GM18498 (cell line): ENCODE measurements at regions not wholly inside any gene's neighbourhood (a gene's known extent, or its start where the extent isn't known, plus 50 kb on each side); places are given as distances from the start of the nearest gene placed in this dataset.

ENCODE experiments used
- ATAC-seq: cut with Tn5 transposase; IDR thresholded peaks from one replicate; pipeline ENCODE4 v1.9.1; 2021; ENCODE audit warnings: mild to moderate bottlenecking, moderate library complexity; ENCODE audit not compliant: unreplicated experiment

DNA sequence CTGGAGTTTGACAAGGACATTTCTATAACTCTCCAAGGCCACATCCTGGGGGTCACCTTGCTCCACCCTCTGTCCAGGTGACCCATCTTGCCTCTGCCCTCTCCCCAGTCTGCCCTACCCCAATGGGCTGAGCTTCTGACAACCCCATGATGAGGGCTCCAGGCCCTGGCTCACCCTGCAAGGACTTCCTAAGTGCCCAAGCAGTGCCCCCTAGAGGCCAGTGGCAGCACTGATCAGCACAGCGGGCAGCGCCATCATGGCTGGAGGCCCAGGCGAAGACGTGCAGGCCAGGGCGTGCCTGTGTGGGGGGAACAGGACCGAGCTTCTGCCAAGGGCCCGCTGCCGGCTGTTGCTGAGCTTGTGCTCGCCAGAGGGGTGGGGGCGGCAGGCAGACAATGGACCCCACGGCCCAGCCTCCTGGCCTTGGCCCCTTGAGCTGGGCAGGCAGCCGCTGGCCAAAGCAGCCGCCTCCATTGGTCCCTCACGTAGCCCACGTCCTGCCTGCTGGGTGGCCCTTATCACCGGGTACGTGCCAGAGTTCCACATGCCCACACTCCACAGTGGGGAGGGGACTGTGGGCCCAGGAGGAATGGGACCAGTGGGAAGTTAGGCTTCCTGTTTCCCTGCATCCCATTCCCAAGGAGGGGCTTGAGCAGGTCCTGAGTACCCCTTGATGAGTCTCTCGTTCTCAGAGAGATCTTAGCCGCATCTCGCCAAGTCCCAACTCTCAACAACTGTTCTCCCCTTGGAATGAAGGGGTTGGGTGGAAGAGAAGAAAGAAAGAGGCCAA lies 64.3 kb downstream of the MRPL14 start:
- no peak for ATAC-seq

DNA sequence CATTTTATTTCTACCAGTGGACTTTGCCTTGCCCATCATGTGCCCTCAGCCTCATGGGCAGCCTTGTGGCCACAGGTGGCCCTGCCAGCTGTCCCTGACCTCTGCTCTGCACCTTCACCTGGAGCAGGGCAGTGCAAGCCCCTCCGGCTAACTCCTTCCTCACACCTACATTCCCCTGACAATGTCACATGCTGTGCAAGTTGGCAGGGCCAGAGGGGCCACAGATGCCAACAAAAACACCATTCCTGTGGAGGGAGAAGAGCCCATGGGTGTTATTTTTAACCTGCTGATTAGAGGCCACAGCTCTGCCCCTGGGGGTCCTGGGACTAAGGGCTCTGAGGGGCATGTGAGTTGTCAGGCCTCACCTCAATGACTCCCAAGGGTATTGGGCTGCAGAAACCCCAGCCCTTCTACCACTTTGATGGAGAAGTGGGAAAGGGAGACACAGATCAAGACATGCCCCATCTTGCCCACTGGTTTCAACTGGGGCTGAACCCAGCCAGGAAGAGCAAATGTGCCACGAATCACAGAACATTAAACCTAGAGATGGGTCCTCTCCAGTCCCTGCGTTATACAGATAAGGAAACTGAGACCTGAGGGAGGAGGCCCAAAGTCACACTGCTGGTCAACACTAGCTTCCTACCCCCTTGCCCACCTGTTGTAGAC lies 65.0 kb downstream of the MRPL14 start:
- no peak for ATAC-seq

DNA sequence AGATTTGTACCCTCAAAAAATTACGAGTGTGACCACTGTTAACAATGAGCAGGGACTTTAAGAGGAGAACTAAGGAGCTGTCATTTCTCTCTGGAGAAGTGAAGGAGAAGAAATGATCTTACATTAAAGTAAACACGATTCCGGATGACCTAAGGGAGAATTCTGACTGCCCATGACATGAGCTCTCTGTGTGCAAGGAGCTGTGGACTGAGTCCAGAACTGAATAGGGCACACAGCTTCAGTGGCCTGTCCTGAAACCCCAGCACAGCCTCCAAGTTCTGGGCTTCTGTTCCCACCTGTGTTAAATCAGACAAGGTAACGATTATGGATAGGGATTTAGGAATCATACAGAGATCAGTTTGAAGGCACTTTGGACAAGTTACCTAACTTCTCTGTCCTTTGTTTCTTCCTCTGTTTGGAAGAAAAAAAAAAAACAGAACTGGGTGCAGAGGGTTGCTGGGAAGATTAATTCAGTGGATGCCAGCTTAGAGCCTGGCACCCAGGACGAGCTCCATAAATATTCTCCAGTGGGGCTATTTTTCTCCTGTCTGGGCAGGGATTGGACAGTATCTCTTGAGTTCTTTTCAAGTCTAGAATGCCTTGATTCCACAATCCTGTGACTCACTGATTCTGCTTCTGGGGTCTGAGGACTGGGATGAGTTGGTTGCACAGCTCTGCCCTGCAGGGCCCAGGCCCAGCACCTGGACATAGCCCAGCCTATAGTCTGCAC lies 65.7 kb downstream of the MRPL14 start:
- ATAC-seq = no peak

DNA sequence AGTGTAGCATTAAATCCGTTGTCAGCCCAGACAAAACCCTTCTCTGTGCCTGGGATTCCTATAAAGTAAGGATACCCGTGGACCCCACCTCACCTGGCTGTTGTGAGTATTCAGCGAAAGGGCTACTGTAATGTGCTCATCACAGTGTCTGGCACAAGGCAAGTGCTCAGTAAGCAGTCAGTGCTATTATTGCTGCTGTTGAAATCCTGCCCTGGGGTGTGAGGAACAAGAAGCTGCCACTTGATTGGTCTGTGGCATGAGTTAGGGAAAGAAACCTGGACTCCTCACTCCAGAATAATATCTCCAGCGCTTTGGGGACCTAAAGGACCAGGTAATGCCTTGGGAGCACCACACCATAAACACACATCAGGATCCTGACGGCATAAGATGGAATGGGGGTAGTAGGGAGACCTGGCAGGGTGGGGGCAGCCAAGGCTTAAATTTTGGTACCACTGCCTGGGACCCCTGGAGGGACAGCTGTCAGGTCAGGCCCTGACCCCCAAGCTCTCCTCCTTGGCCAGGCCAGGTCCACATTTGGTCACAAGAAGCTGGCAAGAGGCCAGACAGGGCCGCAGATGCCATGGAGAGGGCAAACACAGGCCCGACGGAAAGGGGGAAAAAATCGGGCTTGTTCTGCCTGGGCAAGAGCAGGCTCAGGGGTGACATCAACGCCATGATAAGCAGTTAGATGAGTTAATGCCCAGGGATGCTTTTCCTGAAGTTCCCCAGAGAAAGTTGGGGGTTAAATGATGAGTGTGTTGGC lies 66.5 kb downstream of the MRPL14 start:
- ATAC-seq = no peak

DNA sequence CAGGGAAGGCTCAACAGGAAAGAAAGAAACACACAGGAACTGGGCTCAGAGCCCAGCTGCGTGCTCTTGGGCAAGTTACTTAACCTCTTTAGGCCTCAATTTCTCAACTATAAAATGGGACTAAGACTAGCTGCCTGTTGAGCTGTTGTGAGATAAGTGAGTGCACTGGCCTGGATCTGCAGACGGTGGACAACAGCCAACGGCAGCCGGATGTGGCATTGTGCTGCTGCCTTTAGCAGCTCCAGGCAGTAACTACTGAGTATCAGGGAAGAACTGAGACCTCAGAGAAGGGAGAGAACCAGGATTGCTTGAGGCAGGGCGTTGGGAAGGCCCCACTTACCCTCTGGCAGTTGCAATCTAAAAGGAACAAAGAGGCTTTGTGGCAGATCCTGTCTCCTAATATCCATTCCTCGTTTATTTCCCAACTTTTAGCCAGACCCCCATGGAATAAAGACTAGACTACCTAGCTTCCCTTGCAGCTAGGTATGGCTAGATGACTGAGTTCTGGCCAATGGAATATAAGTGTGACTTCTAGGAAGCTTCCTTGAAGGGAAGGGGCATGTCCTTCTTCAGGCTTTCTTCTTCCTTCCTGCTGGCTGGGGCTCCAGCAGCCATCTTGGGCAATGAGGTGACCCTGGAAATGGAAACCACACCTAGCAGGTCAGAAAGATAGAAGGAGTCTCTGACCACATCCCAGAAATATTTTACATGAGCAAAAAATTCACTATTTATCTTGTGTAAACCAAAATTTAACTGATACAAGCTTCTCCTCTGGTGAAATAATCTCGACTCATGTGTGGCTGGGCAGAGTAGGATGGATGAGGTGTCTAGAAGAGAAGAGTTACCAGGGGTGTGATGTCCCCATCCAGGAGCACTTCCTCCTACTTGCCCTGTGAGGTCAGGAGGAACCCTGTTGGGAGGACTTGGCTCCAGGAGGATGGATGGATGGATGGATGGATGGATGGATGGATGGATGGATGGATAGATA lies 67.6 kb downstream of the MRPL14 start:
- no peak for ATAC-seq

- ATAC-seq = peak; percentile 62
These were observed 68.5 kb downstream of the MRPL14 start for GRCh38 chr6:44058617-44059358.

DNA sequence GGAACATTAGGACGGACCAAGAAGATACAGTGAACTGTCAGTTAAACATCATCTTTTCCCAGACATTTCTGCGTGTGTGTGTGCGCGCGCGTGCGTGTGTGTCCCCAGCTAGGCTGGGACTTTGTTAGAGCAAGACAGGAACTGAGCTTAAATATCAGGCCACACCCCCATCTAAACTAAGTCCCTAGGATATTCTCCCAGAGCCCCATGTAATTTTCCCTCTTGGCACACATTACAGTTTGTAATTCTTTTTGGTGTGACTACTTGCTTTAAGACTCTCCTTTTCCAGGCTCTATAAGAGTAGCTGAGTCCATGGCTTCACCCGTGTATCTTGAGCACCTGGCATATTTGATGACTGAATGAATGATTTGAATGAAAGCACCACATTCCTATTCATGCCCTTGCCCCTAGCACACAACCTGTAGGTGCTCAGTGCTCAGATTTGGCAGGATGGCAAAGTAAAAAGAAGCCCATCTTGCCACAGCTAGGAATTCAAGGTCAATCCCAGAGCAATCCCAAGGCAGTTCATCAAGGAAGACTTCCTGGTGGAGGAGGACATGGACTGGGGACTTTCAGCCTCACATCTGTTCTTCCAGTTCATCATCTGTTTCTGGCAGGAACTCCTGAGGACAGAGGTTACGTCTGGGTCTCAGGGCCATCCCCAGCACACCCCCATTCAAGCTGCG lies 69.2 kb downstream of the MRPL14 start:
- ATAC-seq = no peak

GRCh38 chr6:44057238-44057930 lies 69.9 kb downstream of the MRPL14 start:
- no peak for ATAC-seq

DNA sequence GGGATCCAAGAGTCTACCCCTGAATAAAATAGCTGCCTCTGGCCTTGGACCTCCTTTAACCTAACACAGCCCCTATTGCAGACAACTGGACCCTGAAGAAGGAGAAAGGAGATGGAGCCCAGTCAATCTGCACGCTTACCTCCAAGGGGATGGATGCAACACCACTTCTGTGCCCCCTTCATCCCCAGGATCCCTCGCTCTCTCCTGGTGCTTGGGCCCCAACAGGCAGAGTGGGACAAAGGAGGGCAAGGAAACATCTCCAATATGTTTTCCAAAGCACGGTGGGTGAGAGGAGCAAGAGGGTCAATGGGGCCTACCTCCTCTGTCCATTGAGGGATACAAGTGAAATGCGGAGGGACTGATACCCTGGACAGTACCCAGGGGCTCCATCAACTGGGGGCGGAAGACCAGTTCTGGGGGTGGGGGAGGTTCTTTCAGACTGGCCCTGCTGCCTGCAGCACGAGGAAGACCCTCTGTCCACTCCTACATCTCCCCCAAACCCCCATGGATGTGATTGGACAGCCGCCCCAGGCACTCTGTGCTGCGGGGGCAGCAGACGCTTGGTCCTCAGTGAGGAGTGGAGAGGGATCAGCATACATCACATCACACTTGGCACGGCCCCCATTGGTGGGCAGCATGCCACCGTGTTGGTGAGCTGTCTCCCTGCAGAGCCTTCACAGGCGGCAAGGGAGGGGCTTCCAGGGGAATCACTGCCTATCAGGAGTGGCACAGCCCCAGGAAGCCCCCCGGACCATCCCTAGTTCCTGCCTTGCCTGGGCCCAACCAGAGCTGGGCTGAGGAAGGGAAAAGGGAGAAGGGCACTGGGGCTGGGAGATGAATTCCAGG lies 70.6 kb downstream of the MRPL14 start:
- ATAC-seq = no peak

- ATAC-seq = no peak
These were observed 72.3 kb downstream of the MRPL14 start for GRCh38 chr6:44054721-44055559.

- ATAC-seq = no peak
These were observed 73.3 kb downstream of the MRPL14 start for GRCh38 chr6:44053760-44054556.

DNA sequence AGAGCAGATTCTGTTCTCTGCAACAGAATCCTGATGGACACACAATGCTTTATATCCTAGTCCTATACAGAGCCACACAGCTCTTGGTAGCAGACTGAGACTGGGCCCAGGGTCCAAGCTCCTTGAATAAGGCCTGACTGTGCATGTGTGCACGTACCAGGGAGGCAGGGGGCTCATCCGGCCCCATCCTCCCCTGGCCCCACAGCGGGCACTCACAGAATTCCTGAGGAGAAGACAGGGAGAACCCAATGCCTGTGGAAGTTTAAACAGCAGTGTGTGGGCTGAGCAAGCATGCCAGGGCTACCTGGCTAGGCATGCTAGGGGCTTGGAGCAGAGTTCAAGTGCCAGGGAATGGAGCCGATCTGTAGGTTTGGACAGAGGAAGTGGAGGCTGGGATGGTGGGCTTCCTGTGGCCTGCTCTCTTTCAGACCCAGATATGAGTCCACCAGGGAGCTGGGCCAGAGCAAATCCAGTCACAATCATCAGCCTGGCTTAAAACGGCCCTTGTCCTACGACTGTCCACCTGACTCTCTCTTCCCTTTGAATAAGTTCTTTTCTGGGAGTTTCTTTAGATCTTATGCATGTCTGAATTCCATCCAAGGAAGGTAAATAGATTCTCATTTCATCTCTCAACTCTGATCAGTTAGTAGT lies 74.0 kb downstream of the MRPL14 start:
- no peak for ATAC-seq

DNA sequence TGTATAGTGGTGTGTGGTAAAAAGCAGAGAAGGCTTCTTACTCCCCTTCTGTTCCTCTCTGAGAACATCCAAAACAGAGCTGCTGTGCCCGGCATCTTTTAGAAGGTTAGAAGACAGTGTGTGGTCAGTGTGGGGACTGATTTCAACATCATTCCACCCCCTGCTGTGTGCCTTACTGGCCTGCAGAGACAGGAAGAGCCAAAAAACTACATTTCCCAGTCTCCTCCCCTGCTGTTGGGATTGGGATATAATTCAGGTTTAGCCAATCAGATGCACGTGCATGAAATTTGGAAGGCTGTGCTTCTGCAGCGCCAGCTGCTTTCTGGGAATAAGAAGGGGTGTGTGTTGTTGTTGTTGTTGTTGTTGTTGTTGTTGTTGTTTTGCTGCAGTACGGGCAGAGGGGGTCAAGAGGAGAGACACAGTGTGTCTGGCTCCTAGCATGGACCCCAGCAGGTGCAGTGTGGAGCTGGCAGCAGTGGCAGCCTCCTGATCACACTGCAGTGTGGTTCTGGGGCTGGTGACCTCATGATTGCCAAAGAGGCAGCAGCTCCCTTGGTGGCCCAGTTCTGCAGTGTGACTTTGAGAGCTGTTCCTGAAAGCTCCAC lies 74.7 kb downstream of the MRPL14 start:
- no peak for ATAC-seq

- no peak for ATAC-seq
These were observed 75.7 kb downstream of the MRPL14 start for GRCh38 chr6:44051515-44051914.
